BE2C (cell line): ENCODE measurements at regions not wholly inside any gene's neighbourhood (a gene's known extent, or its start where the extent isn't known, plus 50 kb on each side); places are given as distances from the start of the nearest gene placed in this dataset.
"Not testable (repeated sequence)": the region's sequence is repeated elsewhere in the genome, so short reads cannot be mapped to it uniquely, and the experiment has no call there.

ENCODE experiments used
- DNase-seq: peaks from one replicate; pipeline ENCODE4 v3.0.0-alpha.2; 2020
- H3K27me3 ChIP-seq: fragments of 250-450 bp; sonication (Bioruptor Pico); 2 replicates; pipeline ENCODE4 v1.5.1; 2020; ENCODE audit warnings: mild to moderate bottlenecking
- H3K36me3 ChIP-seq: fragments of 250-450 bp; sonication (Bioruptor Pico); 2 replicates; pipeline ENCODE4 v1.5.1; 2020; ENCODE audit warnings: mild to moderate bottlenecking
- H3K4me1 ChIP-seq: fragments of 250-450 bp; sonication (Bioruptor Pico); 2 replicates; pipeline ENCODE4 v1.5.1; 2020
- H3K4me3 ChIP-seq: 2 replicates; pipeline ENCODE4 v1.5.1; 2011; ENCODE audit warnings: low read depth, low read length
- H3K9me3 ChIP-seq: fragments of 250-450 bp; sonication (Bioruptor Pico); 2 replicates; pipeline ENCODE4 v1.5.1; 2020
- CTCF ChIP-seq: IDR thresholded peaks from 2 replicates; pipeline ENCODE4 v1.5.1; 2012; ENCODE audit warnings: mild to moderate bottlenecking, low read depth, low read length

DNA sequence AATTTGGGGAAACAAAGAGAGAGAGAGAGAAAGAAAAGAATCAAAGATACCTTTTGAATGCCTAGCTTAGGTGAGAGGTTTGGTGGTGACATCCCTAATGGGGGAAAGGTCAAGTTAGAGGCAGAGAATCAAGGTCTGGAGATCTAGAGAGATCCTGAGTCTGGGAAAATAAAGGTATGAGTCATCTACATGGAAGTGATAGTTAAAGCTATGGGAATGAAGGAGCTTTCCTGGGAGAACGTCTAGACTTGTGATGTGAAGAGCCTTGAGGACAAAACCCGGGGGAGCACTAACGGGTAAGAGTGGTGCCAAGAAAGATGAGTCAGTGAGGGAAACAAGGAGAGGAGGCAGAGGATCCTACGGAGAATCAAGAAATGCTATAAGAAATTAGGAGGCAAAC lies 110.8 kb upstream of the RUNX1 start:
- no peak for DNase-seq

DNA sequence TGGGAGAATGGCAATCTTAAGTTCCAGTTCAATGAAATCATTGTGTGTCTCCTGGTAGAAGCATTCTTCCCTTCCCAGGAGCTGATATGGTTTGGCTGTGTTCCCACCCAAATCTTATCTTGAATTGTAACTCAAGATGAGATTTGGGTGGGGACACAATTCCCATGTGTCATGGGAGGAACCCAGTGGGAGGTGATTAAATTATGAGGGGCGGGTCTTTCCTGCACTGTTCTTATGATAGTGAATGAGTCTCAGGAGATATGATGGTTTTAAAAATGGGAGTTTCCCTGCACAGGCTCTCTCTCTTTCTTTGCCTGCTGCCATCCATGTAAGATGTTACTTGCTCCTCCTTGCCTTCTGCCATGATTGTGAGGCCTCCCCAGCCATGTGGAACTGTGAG lies 108.3 kb upstream of the RUNX1 start:
- H3K9me3 ChIP-seq, DNase-seq, H3K4me1 ChIP-seq, H3K27me3 ChIP-seq, H3K4me3 ChIP-seq, H3K36me3 ChIP-seq: not testable (repeated sequence)

More for the DNA sequence above, 110.8 kb upstream of the RUNX1 start:
- TF ChIP-seq CTCF = no peak
- no peaks in the 10 kb centered on the region; the same call in 1 of the 2 replicates for H3K9me3 ChIP-seq
- no peaks in the 10 kb centered on the region for H3K36me3 ChIP-seq
- H3K4me3 ChIP-seq = no peak overlapping the region
- H3K27me3 ChIP-seq = no peaks in the 10 kb centered on the region
- H3K4me1 ChIP-seq = no peaks in the 10 kb centered on the region

GRCh38 chr21:35156293-35157278 lies 107.5 kb upstream of the RUNX1 start:
- H3K9me3 ChIP-seq = no peaks in the 10 kb centered on the region
- TF ChIP-seq CTCF = no peak
- no peaks in the 10 kb centered on the region for H3K4me1 ChIP-seq
- DNase-seq = no peak
- H3K36me3 ChIP-seq = no peaks in the 10 kb centered on the region
- no peaks in the 10 kb centered on the region for H3K27me3 ChIP-seq
- no peak overlapping the region for H3K4me3 ChIP-seq

DNA sequence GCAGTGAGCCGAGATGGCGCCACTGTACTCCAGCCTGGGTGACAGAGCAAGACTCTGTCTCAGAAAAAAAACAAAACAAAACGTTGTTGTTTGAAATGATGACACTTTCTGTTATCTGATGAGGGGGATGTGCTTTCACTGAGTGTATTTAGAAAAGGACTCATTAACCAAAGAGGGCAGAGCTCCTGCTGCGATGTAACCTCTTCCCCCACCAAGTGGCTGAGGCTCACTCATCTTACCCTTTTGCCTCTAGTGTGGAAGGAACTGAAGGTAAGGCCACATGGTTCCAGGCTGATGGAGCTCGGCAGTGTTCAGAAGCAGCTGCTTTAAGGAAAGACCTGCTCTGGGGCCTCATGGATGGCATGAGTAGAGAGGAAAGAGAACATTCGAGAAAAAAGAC lies 105.7 kb upstream of the RUNX1 start:
- H3K27me3 ChIP-seq = no peaks in the 10 kb centered on the region
- H3K9me3 ChIP-seq = no peaks in the 10 kb centered on the region
- no peaks in the 10 kb centered on the region for H3K4me1 ChIP-seq
- DNase-seq = no peak
- TF ChIP-seq CTCF = no peak
- no peaks in the 10 kb centered on the region for H3K36me3 ChIP-seq
- H3K4me3 ChIP-seq = no peak overlapping the region

DNA sequence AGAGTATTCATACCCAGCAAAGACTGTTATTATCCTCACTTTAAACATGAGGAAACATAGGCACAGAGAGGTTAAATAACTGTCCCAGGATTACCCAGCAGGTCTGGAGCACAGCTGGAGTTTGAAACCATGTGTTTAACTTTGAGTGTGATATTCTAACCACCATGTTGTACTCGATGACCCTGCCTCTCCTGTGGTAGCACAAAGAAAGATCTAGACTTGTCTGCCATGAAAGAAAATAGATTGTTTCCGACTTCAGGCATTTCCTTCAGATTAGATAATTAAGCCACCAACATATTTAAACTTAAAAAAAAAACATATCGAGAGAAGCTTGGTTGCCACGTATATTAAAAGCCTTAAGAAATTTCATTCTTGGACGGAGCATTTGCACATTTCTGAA lies 104.6 kb upstream of the RUNX1 start:
- no peaks in the 10 kb centered on the region for H3K9me3 ChIP-seq
- no peaks in the 10 kb centered on the region for H3K36me3 ChIP-seq
- no peak for DNase-seq
- no peaks in the 10 kb centered on the region for H3K4me1 ChIP-seq
- H3K27me3 ChIP-seq = no peaks in the 10 kb centered on the region
- TF ChIP-seq CTCF = no peak
- H3K4me3 ChIP-seq = no peak overlapping the region

DNA sequence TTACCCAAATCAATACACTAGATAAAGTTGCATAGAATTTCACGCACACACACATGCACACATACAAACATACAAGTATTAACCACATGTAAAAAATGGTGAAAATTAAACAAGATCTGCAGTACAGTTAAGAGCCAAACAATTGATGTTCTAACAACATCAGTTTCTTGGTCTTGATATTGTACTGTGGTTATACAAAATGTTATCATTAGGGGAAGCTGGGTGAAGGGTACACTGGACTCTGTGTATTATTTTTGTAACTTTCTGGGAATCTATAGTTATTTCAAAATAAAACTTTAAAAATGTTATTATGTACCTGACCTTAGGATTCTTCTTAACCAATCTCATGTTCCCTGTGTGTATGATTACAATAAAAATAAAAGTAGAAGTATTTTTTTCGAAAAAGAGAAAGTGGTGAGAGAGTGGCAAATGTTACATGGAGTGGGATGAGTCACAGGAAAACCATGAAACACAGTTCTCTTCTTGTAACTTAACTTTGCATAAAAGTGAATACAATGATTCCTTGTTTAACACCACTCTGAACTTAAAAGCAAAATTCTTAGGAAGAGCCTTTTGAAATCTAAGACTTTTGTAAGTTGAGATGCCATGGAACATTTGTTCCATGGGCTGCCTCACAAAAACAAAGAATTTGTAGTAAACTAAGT lies 101.6 kb upstream of the RUNX1 start:
- no peaks in the 10 kb centered on the region for H3K4me1 ChIP-seq
- no peak for DNase-seq
- no peaks in the 10 kb centered on the region; the same call in 1 of the 2 replicates for H3K9me3 ChIP-seq
- no peaks in the 10 kb centered on the region for H3K27me3 ChIP-seq
- no peak overlapping the region for H3K4me3 ChIP-seq
- no peak for TF ChIP-seq CTCF
- no peaks in the 10 kb centered on the region for H3K36me3 ChIP-seq
